ENCODE measurements at regions not wholly inside any gene's neighbourhood (a gene's known extent, or its start where the extent isn't known, plus 50 kb on each side); places are given as distances from the start of the nearest gene placed in this dataset.
A peak's percentile ranks its signal among the peaks of the same experiment; 100 is the strongest.

DNA sequence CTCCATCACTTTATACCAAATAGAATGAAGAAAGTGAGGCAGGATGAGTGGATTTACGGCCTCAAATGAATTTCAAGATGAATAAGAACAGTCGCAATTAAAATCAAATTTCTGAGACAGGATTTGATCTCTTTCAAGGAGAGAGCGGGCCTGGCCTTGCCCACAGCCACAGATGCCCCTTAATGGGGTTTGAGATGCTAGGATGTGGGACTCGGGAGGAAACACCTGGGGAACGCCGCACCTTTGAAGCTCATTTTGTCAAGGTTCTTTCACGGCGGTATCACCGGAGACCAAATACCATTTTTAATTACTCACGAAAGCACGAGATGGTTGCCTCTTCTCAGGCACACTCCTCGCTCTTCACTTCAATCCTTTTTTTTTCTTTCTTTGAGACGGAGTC lies 178.1 kb upstream of the SDK2 start:
- no peak for DNase-seq (ENCODE audit: low read depth)

DNA sequence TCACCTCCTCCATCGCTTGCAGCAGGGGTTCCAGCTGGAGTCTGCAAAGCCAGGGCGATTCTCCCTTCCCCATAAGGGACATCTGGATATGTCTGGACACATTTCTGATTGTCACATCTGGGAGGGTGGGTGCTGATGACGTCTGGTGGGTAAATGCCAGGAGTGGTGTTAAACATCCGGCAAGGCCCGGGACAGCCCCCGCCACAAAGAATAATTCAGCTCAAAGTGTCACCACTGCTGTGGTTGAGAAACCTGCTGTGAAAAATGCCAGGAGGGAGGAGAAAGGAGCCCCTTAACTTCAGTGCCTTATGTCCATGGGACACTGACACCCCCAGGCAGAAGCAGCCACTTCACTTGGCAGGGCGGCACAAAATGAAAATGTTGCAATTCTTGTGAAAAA lies 179.4 kb upstream of the SDK2 start:
- in situ Hi-C loops (cut with HindIII; ENCODE audit: low pct_unique_long_range_greater_than_20kb, low sequenced_read_pairs), result no loop called here
- no peak for DNase-seq (ENCODE audit: low read depth)

More for the DNA sequence above, 178.1 kb upstream of the SDK2 start:
- in situ Hi-C loops (cut with HindIII; ENCODE audit: low pct_unique_long_range_greater_than_20kb, low sequenced_read_pairs), result no loop called here

DNA sequence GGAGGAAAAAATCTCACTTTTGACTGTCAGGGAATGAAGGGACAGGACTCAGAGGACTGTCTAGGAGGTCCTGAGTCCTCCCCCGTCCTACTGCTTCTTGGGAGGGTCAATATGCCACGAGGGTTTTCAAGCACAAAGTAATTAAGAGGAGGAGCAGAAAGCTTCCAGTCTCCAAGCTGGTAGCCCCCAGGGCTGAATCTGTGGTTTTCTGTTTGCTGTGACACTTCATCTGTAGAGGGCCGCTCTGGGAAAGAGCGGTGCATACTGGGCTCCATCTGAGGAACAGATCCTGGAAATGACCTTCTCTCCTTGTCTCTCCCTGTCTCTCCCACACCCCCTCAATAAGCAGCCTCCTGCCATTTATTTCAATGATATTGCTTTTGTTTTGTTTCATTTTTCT lies 180.1 kb upstream of the SDK2 start:
- no peak for DNase-seq (ENCODE audit: low read depth)
- in situ Hi-C loops (cut with HindIII; ENCODE audit: low pct_unique_long_range_greater_than_20kb, low sequenced_read_pairs), result no loop called here

DNA sequence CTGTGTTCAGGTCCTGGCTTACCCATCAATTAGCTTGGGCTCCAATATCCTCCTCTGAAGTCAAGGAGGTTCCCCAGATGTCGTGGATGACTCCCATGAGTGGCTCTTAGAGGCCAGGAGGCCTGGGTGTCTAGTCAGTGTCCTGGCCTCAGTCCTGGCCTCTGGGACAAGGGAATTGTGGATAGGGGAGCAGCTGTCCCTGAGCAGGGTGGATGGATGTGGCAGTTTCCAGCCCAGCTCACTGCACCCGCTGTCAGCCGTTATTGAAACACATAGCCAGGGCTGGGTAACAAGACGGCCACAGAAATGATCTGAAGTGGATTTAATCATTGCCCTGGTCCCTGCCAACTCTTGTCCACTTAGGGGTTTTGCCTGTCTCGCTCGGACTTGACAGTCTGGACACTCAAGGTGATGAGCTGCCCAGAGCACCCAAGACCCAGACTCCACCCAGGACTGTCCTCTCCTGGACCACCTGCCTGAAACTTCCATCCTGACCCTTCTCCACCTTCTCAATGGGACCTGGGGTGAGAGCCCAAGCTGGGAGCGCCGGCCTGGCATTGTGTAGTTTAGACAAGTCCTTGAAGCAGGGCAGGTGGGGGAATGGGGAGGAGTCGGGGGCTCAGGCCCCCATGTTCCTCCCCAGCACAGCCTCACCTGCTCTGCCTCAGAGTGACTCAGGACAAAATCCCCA lies 182.1 kb upstream of the SDK2 start:
- DNase-seq (ENCODE audit: low read depth), result no peak
- in situ Hi-C loops (cut with HindIII; ENCODE audit: low pct_unique_long_range_greater_than_20kb, low sequenced_read_pairs), result no loop called here

DNA sequence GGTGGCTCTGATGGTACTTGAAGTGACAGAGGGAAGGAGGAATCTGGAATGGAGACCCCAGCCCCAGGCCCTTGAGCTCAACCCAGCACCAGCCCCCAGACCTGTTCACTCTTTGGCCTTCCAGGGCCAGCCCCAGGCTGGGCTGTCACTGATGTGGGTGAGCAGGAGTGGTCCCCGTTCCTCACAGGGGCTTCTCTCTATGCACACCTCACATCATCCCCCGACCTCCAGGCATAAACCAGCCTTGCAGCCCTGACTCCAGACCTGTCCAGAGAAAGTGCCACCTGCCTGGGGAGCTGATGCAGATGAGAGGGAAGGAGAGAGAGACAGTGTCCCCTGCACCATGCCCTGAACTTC lies 182.6 kb upstream of the SDK2 start:
- in situ Hi-C loops (cut with HindIII; ENCODE audit: low pct_unique_long_range_greater_than_20kb, low sequenced_read_pairs), result no loop called here
- no peak for DNase-seq (ENCODE audit: low read depth)

DNA sequence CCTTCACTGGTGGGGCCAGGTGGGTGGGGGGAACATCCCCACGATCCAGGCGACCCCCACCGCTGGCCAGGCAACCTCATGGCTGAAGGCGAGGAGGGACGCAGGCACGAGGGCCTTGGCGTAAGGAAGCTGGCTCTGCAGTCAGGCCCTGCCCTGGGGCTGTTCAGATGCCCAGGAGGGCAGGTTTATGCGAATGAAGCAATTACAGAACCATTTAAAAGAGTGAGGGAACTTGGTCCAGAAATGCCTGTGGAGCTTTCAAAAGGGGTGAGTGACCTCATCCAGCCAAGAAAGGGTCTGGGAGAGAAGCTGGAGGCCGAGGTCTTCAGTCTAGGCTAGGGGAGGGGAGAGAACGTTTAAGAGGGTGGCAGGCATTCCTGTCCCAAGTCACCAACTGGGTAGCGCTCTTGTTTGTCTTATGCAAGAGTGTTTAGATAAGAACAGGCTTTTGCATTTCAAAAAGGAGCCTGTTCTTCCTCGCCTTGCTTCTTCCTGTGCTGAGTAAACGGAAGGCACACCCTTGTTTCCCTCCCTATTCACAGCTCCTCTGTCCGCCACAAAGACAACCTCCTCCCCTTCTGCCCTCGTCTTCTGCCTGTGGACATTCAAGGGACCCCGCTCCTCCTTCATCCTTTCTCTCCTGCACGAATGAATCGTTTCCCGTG lies 183.5 kb upstream of the SDK2 start:
- DNase-seq (ENCODE audit: low read depth), result no peak
- in situ Hi-C loops (cut with HindIII; ENCODE audit: low pct_unique_long_range_greater_than_20kb, low sequenced_read_pairs), result no loop called here

DNA sequence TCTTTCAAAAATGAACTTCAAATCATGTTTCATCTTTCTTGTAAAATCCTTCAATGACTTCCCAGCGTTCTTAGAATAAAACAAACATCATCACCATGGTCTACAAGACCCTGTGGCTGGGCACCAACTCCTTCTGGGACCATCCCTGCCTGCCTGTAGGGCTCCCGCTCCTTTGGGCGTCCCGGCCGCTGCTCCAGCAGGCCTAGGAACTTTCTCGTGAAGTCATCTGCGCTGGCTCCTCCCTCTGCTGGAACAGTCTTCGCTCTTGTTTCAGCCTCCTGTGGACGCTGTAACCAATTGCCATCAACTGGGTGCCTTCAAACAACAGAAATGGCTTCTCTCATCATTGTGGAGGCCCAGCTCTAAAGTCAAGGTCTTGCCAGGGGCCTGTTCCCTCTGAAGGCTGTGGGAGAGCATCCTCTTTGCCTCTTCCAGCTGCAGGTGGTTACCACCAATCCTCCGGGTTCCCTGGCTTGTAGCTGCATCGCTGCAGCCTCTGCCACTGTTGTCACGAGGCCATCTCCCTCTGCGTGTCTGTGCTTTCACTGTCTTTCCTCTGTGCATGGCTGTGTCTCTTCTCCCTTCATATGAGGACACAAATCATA lies 185.5 kb upstream of the SDK2 start:
- in situ Hi-C loops (cut with HindIII; ENCODE audit: low pct_unique_long_range_greater_than_20kb, low sequenced_read_pairs), result no loop called here
- no peak for DNase-seq (ENCODE audit: low read depth)

DNA sequence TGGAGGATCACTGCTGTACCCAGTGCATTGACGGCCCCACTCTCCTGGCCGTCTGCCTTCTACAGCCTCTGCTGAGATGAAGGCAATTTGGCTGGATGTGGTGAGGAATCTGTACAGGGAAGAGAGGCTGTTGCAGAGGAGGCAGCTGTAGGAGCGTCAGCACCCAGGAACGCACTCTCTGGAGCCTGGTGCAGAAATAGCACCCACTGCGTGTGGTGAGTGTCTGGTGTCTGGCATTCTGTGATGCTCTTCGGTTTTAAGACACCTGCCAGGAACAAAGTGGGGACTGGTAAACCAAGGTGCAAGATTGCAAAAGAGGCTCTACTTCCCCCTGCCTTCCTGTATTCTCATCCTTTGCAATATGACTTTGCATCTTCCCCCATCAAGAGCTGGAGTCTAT lies 187.5 kb upstream of the SDK2 start:
- no peak for DNase-seq (ENCODE audit: low read depth)
- in situ Hi-C loops (cut with HindIII; ENCODE audit: low pct_unique_long_range_greater_than_20kb, low sequenced_read_pairs), result no loop called here

DNA sequence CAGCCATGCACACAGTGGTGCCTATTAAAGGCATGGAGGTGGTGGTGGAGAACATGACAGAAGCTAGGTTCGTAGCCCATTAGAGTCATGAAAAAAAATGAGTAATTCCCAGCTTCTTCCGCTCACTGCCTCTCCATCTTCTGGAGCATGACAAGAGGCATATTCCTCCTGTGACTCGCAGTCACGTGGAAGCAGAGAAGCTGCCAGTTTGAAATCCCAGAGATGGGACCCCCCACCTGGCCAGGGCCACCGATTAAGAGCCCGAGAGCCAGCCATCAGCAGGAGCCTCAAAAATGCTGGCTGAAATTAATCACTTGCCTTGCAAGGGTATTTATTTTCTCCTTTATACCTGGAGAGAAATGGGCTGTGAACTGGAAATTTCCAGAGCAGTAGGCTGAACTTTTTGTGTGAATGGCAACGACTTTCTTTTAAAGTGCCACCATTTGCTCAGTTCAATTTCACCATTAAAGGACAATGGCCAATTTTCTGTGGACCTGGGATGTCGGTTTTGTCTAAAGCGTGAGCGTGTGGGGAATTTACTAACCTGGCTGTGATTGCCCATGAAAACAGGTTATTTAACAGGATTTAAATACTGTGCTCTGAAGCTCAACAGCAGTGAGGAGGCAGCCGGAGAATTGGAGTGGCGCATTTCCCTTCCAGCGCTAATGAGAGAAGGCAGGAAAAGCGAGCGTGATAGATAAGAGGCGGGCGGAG lies 189.7 kb upstream of the SDK2 start:
- peak; percentile 14 for DNase-seq (ENCODE audit: low read depth)
- in situ Hi-C loops (cut with HindIII; ENCODE audit: low pct_unique_long_range_greater_than_20kb, low sequenced_read_pairs), result no loop called here

DNA sequence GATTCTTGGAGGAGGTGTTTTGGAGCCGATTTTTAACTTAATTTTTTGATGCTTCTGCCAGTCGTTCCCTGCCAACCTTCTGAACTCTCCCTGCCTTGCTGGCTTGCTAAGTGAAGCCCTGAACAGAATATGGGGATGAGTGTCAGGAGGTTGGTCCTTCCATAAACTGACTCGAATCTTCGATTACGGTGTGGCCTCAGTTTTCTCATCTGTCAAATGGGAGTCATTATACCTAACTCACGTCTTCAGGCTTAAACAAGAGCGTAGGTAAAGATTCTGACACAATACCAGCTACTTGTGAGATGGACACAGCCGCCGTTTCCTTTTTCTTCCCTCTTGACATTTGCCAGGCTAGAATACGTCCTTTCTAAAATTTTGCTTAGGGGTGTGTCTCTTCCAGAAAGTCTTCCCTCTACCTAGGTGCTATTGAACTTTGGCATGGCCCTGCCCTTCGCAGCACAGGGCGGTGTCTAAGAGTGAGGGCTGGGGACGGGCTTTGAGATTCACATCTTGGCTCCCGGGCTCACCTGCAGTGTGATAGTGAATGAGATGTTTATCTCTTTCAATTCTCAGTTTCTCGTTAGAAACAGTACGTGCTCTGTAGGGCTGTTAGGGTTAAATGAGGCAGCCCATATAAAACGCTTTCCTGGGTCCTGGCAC lies 190.6 kb upstream of the SDK2 start:
- no peak for DNase-seq (ENCODE audit: low read depth)
- in situ Hi-C loops (cut with HindIII; ENCODE audit: low pct_unique_long_range_greater_than_20kb, low sequenced_read_pairs), result no loop called here

DNA sequence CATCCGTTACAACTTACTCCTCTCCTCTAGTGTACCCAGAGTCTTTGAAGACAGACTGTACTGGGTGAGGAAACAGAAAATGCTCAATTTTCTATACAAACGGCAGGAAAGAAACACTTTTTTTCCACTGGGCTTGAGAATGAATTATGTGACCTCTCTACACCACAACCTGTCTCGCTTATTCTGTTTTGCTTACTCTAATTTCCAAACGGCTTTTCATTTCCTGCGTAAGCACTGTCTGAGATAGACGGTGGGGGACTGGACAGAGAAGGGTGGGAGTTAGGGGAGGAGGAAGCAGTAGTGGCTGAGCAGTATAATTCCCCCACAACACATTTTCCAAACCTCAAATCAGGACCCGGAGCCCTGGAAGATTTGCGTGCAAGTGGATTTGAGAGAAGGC lies 191.4 kb upstream of the SDK2 start:
- in situ Hi-C loops (cut with HindIII; ENCODE audit: low pct_unique_long_range_greater_than_20kb, low sequenced_read_pairs), result no loop called here
- no peak for DNase-seq (ENCODE audit: low read depth)

DNA sequence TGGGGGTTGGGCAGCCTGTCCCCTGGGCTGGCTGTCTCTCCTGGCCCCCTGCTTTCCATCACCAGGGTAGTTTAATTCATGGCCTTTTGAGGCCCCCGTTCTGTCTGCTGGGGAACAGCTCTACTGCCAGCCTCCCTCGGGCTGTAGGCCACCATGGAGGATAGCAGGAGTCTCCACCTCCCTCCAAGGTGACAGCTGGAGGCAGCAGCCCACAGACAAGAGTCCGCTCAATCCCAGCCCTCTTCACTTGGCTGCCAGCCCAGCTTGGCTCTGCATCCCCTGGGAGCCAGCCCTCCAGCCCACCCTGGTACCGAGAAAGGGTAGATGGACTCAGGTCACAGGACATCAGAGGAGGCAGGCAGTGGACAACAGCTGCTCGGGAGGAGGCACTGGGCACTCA lies 194.6 kb upstream of the SDK2 start:
- DNase-seq (ENCODE audit: low read depth), result no peak
- in situ Hi-C loops (cut with HindIII; ENCODE audit: low pct_unique_long_range_greater_than_20kb, low sequenced_read_pairs), result no loop called here

DNA sequence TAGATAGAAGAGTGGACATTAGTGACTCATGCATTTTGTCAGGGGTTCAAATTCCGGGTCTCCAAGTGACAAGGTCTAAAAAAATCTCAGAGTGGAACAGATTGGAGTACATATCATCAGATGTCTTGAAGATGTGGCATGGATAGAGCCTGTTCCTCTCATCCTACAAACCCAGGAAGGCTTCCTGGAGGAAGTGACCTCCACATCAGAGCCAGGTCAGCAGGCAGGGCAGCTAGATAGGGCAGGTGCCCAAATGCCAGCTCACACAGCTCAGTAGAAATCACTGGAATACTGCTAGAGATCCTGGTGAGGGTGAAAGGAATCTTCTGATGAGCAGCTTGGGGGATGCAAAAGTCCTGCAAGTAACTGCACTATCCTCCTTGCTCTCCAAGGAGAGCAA lies 196.6 kb upstream of the SDK2 start:
- in situ Hi-C loops (cut with HindIII; ENCODE audit: low pct_unique_long_range_greater_than_20kb, low sequenced_read_pairs), result no loop called here
- DNase-seq (ENCODE audit: low read depth), result no peak

DNA sequence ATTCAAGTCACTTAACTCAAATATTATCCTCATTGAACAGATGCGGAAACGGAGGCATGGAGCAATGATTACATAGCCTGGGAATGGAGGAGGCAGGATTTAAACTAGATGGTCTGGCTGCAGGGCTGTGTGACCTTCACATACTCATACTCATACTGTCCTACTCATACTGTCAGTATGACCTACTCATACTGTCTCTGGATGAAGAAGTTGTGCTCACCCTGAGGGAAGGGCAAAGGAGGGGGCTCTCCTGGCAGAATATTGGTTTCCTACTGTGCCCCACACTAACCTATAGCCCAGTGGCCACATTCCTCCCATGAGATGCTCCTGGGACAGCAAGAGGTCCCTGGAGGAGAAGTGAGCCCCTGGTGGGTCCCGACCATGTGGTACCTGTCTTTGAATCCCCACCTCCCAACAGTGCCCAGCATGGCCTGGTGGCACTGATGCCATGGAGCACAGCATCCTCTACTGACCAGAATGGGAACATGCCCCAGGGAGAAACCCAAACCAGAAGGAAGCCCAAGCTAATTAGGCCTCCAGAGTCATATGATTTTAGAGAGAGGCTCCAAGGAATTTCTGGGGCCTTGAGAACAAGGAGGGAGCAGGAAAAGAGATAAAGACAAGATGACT lies 197.3 kb upstream of the SDK2 start:
- in situ Hi-C loops (cut with HindIII; ENCODE audit: low pct_unique_long_range_greater_than_20kb, low sequenced_read_pairs), result no loop called here
- no peak for DNase-seq (ENCODE audit: low read depth)

DNA sequence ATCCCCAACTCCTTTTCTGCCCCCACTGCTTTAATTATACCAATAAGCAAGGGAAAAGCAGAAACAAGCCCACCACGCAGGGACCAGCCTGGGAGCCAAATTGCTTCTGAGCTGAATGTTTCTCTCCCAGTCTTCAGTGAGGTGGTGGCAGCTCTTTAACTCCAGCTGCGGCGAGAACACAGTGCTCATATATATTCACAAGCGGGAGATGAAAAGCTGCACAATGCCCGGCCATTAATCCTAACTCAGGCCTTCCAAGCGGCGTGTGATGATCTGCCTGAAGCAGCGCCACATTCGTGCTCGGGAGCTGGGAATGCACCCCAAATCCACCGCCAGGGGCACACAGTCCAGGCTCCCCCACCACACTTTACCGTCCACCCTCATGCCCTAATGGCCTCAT lies 203.7 kb upstream of the SDK2 start:
- no peak for DNase-seq (ENCODE audit: low read depth)
- in situ Hi-C loops (cut with HindIII; ENCODE audit: low pct_unique_long_range_greater_than_20kb, low sequenced_read_pairs), result no loop called here

DNA sequence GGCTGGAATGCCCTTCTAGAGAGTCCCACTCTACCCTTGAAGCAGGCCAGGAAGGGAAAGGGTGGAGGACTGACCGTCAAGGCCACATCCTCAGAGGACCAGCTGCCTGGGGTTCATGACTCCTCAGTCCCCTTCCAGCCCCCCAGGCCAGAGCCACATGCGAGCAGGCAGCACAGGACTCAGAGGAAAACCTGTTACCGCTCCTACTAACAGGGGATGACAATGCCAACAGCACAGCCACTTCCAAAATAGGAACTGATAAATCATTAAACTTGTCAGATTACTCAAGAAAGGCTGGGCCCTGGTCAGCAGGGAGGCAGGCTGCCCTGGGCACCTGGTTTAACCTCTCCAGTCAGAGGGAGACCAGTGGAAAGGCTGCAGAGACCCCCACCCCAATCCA lies 206.2 kb upstream of the SDK2 start:
- in situ Hi-C loops (cut with HindIII; ENCODE audit: low pct_unique_long_range_greater_than_20kb, low sequenced_read_pairs), result no loop called here
- no peak for DNase-seq (ENCODE audit: low read depth)

DNA sequence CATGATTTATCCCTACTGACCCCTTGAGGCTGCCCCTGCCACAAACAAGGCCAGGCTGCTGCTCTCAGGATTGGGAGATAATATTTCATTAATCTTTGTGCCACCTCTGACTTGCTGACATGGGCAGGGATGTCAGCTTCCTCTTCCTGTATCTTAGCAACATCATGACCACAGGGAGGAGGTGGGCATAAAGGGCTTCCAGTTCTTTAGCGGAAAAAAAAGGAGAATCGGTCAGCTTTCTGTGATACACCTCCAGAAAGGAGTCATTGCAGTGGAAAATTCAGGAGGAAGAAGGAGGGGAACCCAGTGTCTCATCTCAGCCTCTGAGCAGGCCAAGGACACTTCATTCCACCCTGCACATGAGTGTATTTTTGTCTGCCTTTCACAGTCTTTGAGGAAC lies 206.8 kb upstream of the SDK2 start:
- no peak for DNase-seq (ENCODE audit: low read depth)

DNA sequence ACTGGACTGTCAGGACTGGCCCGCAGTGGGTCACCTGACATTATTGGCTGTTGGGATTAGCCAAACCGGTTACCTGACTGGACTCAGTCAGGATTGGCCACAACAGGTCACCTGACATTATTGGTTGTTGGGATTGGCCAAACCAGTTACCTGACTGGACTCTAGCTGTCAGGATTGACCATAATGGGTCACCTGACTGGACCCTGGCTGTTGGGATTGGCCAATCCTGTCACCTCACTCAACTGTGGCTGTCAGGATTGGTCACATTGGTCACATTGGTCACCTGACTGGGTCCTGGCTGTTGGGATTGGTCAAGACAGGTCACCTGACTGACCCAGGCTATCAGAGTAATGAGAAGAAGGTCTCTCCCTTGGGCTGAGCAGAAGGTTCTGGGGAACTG lies 207.7 kb upstream of the SDK2 start:
- in situ Hi-C loops (cut with HindIII; ENCODE audit: low pct_unique_long_range_greater_than_20kb, low sequenced_read_pairs), result no loop called here
- no peak for DNase-seq (ENCODE audit: low read depth)

More for the DNA sequence above, 206.8 kb upstream of the SDK2 start:
- in situ Hi-C loops (cut with HindIII; ENCODE audit: low pct_unique_long_range_greater_than_20kb, low sequenced_read_pairs), result no loop called here

Data from Caki2 (cell line).